A673 (cell line): ENCODE measurements at regions not wholly inside any gene's neighbourhood (a gene's known extent, or its start where the extent isn't known, plus 50 kb on each side); places are given as distances from the start of the nearest gene placed in this dataset.

Experiments used
- BruUV-seq: library from RNA; stranded (reverse); fragments of 400-500 nt; replicated peaks from 2 replicates; lab custom pipeline; 2021; lab: Mats Ljungman, UMichigan
- CTCF ChIA-PET: fragments of 300-600 bp; sonication (Branson Sonifier 250); formaldehyde crosslinking; loops from one replicate; lab custom pipeline; 2022; ENCODE audit warnings: antibody characterized with exemption; lab: Charles Lee
- POLR2A ChIA-PET: fragments of 300-600 bp; sonication (Branson Sonifier 250); formaldehyde crosslinking; loops from one replicate; lab custom pipeline; 2022; ENCODE audit warnings: antibody characterized with exemption; ENCODE audit not compliant: low non-redundant PET; lab: Charles Lee
- DNase-seq: peaks from one replicate; pipeline ENCODE4 v3.0.0-alpha.2; 2015; ENCODE audit warnings: low spot score
- H3K27ac ChIP-seq: fragments of 200-600 bp; sonication (generic); 2 replicates; pipeline ENCODE4 v1.5.1; 2016; ENCODE audit warnings: mixed run types, low read depth, mild to moderate bottlenecking, mixed read lengths, antibody characterized with exemption, low read length; ENCODE audit not compliant: poor library complexity, severe bottlenecking
- H3K27me3 ChIP-seq: fragments of 200-600 bp; sonication (generic); replicated peaks from 2 replicates; pipeline ENCODE4 v1.6.1; 2017; ENCODE audit warnings: mixed run types, low read depth, mild to moderate bottlenecking, mixed read lengths, antibody characterized with exemption, low read length; ENCODE audit not compliant: insufficient read depth, poor library complexity
- H3K36me3 ChIP-seq: fragments of 200-600 bp; sonication (generic); 2 replicates; pipeline ENCODE4 v1.6.1; 2016; ENCODE audit warnings: mixed run types, mild to moderate bottlenecking, mixed read lengths, antibody characterized with exemption, low read length; ENCODE audit not compliant: insufficient read depth, poor library complexity, severe bottlenecking
- H3K4me1 ChIP-seq: fragments of 200-600 bp; sonication (generic); 2 replicates; pipeline ENCODE4 v1.6.1; 2017; ENCODE audit warnings: mixed run types, mild to moderate bottlenecking, mixed read lengths, antibody characterized with exemption, low read length; ENCODE audit not compliant: insufficient read depth, poor library complexity, severe bottlenecking
- H3K4me3 ChIP-seq: fragments of 200-600 bp; sonication (generic); 2 replicates; pipeline ENCODE4 v1.5.1; 2016; ENCODE audit warnings: low read depth, mixed run types, mild to moderate bottlenecking, mixed read lengths, low read length; ENCODE audit not compliant: poor library complexity, severe bottlenecking
- H3K9me3 ChIP-seq: fragments of 200-600 bp; sonication (generic); 2 replicates; pipeline ENCODE4 v1.6.1; 2016; ENCODE audit warnings: mixed run types, low read depth, mild to moderate bottlenecking, mixed read lengths, antibody characterized with exemption, low read length; ENCODE audit not compliant: poor library complexity, severe bottlenecking
- EZH2 ChIP-seq: fragments of 200-600 bp; sonication (generic); IDR thresholded peaks from 2 replicates; pipeline ENCODE4 v1.6.1; 2017; ENCODE audit warnings: borderline replicate concordance, low read depth, mild to moderate bottlenecking, mixed read lengths, antibody characterized with exemption, low read length; ENCODE audit not compliant: poor library complexity, severe bottlenecking
- intact Hi-C: fragments of 100-400 bp; cut with micrococcal nuclease; formaldehyde crosslinking; loops from one replicate; pipeline ENCODE4 v1.10.0; 2022; ENCODE audit not compliant: unreplicated experiment
- TF ChIP-seq, protein P1 (sequence below): fragments of 300-800, 200-600 bp; sonication (generic); conservative IDR thresholded peaks from 2 replicates; pipeline ENCODE4 v1.5.1; 2017; ENCODE audit warnings: low read depth, mild to moderate bottlenecking, antibody characterized with exemption, low read length, moderate library complexity, mixed read lengths

DNA sequence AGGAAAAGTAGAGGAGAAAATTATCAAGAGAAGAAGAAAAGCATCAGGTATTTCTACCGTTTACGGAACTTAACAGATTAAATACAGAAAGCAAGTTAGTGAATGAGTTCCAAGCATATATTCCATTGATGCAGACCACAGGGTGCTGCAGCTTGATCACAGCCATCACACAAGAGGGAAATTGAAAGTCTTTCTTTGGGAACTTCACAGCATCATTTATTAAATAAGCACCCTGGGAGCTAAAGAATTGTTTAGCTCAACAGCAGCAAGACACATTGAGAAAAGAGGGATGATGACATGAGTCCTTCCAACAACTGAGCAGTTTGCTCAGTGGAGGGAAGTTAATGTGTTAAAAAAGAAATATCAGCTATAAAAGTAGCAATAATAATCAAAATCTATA lies 69.3 kb upstream of the DYNC1I2 start:
- Histone ChIP-seq H3K27ac (no peak overlapping the region), H3K36me3 (no peaks in the 10 kb centered on the region), H3K4me1 (no peaks in the 10 kb centered on the region), H3K27me3 (no peaks in the 10 kb centered on the region), H3K4me3 (no peak overlapping the region), H3K9me3 (no peaks in the 10 kb centered on the region)
- ChIA-PET CTCF (no interaction called here), POLR2A (no interaction called here)
- no TSS peak for BruUV-seq
- DNase-seq, result no peak
- intact Hi-C loops, result no loop called here
- TF ChIP-seq, protein P1, sequence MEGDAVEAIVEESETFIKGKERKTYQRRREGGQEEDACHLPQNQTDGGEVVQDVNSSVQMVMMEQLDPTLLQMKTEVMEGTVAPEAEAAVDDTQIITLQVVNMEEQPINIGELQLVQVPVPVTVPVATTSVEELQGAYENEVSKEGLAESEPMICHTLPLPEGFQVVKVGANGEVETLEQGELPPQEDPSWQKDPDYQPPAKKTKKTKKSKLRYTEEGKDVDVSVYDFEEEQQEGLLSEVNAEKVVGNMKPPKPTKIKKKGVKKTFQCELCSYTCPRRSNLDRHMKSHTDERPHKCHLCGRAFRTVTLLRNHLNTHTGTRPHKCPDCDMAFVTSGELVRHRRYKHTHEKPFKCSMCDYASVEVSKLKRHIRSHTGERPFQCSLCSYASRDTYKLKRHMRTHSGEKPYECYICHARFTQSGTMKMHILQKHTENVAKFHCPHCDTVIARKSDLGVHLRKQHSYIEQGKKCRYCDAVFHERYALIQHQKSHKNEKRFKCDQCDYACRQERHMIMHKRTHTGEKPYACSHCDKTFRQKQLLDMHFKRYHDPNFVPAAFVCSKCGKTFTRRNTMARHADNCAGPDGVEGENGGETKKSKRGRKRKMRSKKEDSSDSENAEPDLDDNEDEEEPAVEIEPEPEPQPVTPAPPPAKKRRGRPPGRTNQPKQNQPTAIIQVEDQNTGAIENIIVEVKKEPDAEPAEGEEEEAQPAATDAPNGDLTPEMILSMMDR, result no peak
- no peak for TF ChIP-seq EZH2

DNA sequence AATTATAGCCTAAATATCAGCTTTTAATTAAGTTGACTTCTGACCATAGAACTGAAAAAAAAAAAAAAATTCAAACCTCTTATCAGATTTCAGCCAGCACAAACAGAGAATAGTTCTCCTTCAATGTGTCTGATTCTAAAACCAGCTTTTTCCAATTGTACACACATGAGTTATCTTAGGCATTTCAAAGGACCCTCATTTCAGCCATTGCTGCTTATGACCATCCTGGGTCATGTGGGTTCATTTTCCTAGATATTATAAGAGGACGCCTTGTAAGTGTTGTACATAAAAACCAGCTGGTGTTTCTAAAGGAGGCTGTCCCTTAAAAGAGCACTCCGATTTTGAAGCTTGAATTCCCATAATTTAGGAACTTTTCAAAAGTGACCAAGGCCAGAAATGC lies 62.3 kb upstream of the DYNC1I2 start:
- ChIA-PET CTCF (no interaction called here), POLR2A (no interaction called here)
- Histone ChIP-seq H3K27me3 (no peaks in the 10 kb centered on the region), H3K27ac (no peak overlapping the region), H3K36me3 (no peaks in the 10 kb centered on the region), H3K4me1 (no peaks in the 10 kb centered on the region), H3K9me3 (peaks cover 4% of the 10 kb centered on the region), H3K4me3 (no peak overlapping the region)
- BruUV-seq, result no TSS peak
- intact Hi-C loops, result no loop called here
- no peak for DNase-seq
- TF ChIP-seq, protein P1, result no peak
- no peak for TF ChIP-seq EZH2

DNA sequence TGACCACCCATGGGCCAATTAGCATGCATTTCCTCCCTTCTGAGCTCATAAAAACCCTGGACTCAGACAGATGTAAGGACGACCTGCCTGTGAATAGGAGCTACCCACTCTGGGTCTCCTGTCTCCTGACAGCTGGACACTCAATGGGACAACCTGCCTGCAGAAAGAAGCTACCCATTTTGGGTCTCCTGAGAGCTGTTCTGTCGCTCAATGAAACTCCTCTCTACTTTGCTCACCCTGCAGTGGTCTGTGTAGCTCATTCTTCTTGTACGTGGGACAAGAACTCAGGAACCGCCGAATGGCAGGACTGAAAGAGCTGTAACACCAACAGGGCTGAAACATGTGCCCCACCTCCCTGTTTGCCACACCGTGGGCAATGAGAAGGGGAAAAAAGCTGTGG lies 60.3 kb upstream of the DYNC1I2 start:
- CTCF ChIA-PET, result no interaction called here
- no peaks in the 10 kb centered on the region for H3K36me3 ChIP-seq
- intact Hi-C loops, result no loop called here
- BruUV-seq, result no TSS peak
- DNase-seq, result no peak
- H3K27ac ChIP-seq, result no peak overlapping the region
- TF ChIP-seq, protein P1, result no peak
- TF ChIP-seq EZH2, result no peak
- no peaks in the 10 kb centered on the region for H3K27me3 ChIP-seq
- H3K9me3 ChIP-seq, result peaks cover 19% of the 10 kb centered on the region
- POLR2A ChIA-PET, result no interaction called here
- H3K4me1 ChIP-seq, result no peaks in the 10 kb centered on the region
- H3K4me3 ChIP-seq, result no peak overlapping the region
